HG03097 (cell line): ENCODE measurements at regions not wholly inside any gene's neighbourhood (a gene's known extent, or its start where the extent isn't known, plus 50 kb on each side); places are given as distances from the start of the nearest gene placed in this dataset.
"Not testable (repeated sequence)": the region's sequence is repeated elsewhere in the genome, so short reads cannot be mapped to it uniquely, and the experiment has no call there.

ENCODE experiments used
- ATAC-seq: cut with Tn5 transposase; IDR thresholded peaks from one replicate; pipeline ENCODE4 v1.9.1; 2021; ENCODE audit not compliant: unreplicated experiment, low FRiP score

GRCh38 chr6:12473494-12473893 is 183.3 kb downstream of the EDN1 start:
- no peak for ATAC-seq

GRCh38 chr6:12474167-12475140 is 184.3 kb downstream of the EDN1 start:
- no peak for ATAC-seq

GRCh38 chr6:12476484-12476883 is 186.3 kb downstream of the EDN1 start:
- ATAC-seq, result no peak

GRCh38 chr6:12477616-12478015 is 187.5 kb downstream of the EDN1 start:
- ATAC-seq, result no peak

GRCh38 chr6:12478921-12479320 is 188.8 kb downstream of the EDN1 start:
- no peak for ATAC-seq

- no peak for ATAC-seq
Measured at GRCh38 chr6:12479451-12479850, 189.3 kb downstream of the EDN1 start.

GRCh38 chr6:12479881-12480280 is 189.7 kb downstream of the EDN1 start:
- ATAC-seq, result no peak

GRCh38 chr6:12480379-12480778 is 190.2 kb downstream of the EDN1 start:
- ATAC-seq, result no peak

- ATAC-seq, result no peak
Measured at GRCh38 chr6:12481292-12481691, 191.1 kb downstream of the EDN1 start.

- ATAC-seq, result no peak
Measured at GRCh38 chr6:12481850-12482249, 191.7 kb downstream of the EDN1 start.

GRCh38 chr6:12482386-12483375 is 192.5 kb downstream of the EDN1 start:
- no peak for ATAC-seq

- peak; percentile 72 for ATAC-seq
Measured at GRCh38 chr6:12483712-12484111, 193.6 kb downstream of the EDN1 start.

- ATAC-seq, result no peak
Measured at GRCh38 chr6:12484519-12484918, 194.4 kb downstream of the EDN1 start.

- ATAC-seq, result no peak
Measured at GRCh38 chr6:12485226-12485764, 195.1 kb downstream of the EDN1 start.

- no peak for ATAC-seq
Measured at GRCh38 chr6:12485837-12486236, 195.7 kb downstream of the EDN1 start.

GRCh38 chr6:12490351-12490903 is 200.3 kb downstream of the EDN1 start:
- no peak for ATAC-seq

GRCh38 chr6:12490904-12491571 is 200.9 kb downstream of the EDN1 start:
- no peak for ATAC-seq

- ATAC-seq, result not testable (repeated sequence)
Measured at GRCh38 chr6:12492929-12493328, 202.8 kb downstream of the EDN1 start.

GRCh38 chr6:12493446-12493845 is 203.3 kb downstream of the EDN1 start:
- no peak for ATAC-seq

- ATAC-seq, result no peak
Measured at GRCh38 chr6:12494161-12494560, 204.0 kb downstream of the EDN1 start.
